Nephron progenitor cell (in vitro differentiated cells): ENCODE measurements at regions not wholly inside any gene's neighbourhood (a gene's known extent, or its start where the extent isn't known, plus 50 kb on each side); places are given as distances from the start of the nearest gene placed in this dataset.
A peak's percentile ranks its signal among the peaks of the same experiment; 100 is the strongest.

Experiments used
- DNase-seq: peaks from one replicate; pipeline ENCODE4 v3.0.0; 2021
- H3K27ac Mint-ChIP-seq: 2 replicates; pipeline ENCODE4 v1.8.0; 2021; ENCODE audit warnings: mild to moderate bottlenecking, moderate library complexity, mixed read lengths
- H3K27me3 Mint-ChIP-seq: 2 replicates; pipeline ENCODE4 v1.8.0; 2021; ENCODE audit warnings: mild to moderate bottlenecking, low read depth, mixed read lengths; ENCODE audit not compliant: poor library complexity
- H3K36me3 Mint-ChIP-seq: 2 replicates; pipeline ENCODE4 v1.8.0; 2021; ENCODE audit warnings: low read depth, mixed read lengths
- H3K4me1 Mint-ChIP-seq: 2 replicates; pipeline ENCODE4 v1.8.0; 2021; ENCODE audit warnings: mixed read lengths
- H3K4me3 Mint-ChIP-seq: 2 replicates; pipeline ENCODE4 v1.8.0; 2021; ENCODE audit warnings: mild to moderate bottlenecking, moderate library complexity, mixed read lengths
- H3K9me3 Mint-ChIP-seq: 2 replicates; pipeline ENCODE4 v1.8.0; 2021; ENCODE audit warnings: mild to moderate bottlenecking, moderate library complexity, mixed read lengths
- CTCF ChIP-seq: fragments of 200-600 bp; sonication (generic); IDR thresholded peaks from 2 replicates; pipeline ENCODE4 v1.5.0; 2021; ENCODE audit warnings: antibody characterized with exemption

- TF ChIP-seq CTCF, result no peak
- no peak for DNase-seq
- H3K36me3 Mint-ChIP-seq, result no peaks in the 10 kb centered on the region
- no peaks in the 10 kb centered on the region for H3K27me3 Mint-ChIP-seq
- no peak overlapping the region for H3K27ac Mint-ChIP-seq
- no peaks in the 10 kb centered on the region for H3K9me3 Mint-ChIP-seq
- H3K4me3 Mint-ChIP-seq, result no peak overlapping the region
- H3K4me1 Mint-ChIP-seq, result peaks cover 15% of the 10 kb centered on the region
These were observed 251.7 kb downstream of the PIK3R1 start for GRCh38 chr5:68467208-68467607.

- no peak for DNase-seq
- no peaks in the 10 kb centered on the region for H3K27me3 Mint-ChIP-seq
- TF ChIP-seq CTCF, result no peak
- peaks cover 15% of the 10 kb centered on the region for H3K4me1 Mint-ChIP-seq
- H3K36me3 Mint-ChIP-seq, result no peaks in the 10 kb centered on the region
- no peaks in the 10 kb centered on the region for H3K9me3 Mint-ChIP-seq
- no peak overlapping the region for H3K4me3 Mint-ChIP-seq
- no peak overlapping the region for H3K27ac Mint-ChIP-seq
These were observed 252.2 kb downstream of the PIK3R1 start for GRCh38 chr5:68467794-68468193.

GRCh38 chr5:68468322-68468721 is 252.8 kb downstream of the PIK3R1 start:
- Mint-ChIP-seq H3K27me3 (no peaks in the 10 kb centered on the region), H3K9me3 (no peaks in the 10 kb centered on the region), H3K36me3 (no peaks in the 10 kb centered on the region), H3K27ac (no peak overlapping the region), H3K4me1 (peaks cover 15% of the 10 kb centered on the region), H3K4me3 (no peak overlapping the region)
- no peak for DNase-seq
- no peak for TF ChIP-seq CTCF

GRCh38 chr5:68475476-68475983 is 260.0 kb downstream of the PIK3R1 start:
- no peak for TF ChIP-seq CTCF
- Mint-ChIP-seq H3K4me1 (peaks cover 48% of the 10 kb centered on the region), H3K9me3 (no peaks in the 10 kb centered on the region), H3K36me3 (no peaks in the 10 kb centered on the region), H3K27ac (peak overlapping the region; percentile 73), H3K27me3 (peaks cover 3% of the 10 kb centered on the region), H3K4me3 (peak overlapping the region; percentile 2)
- no peak for DNase-seq

GRCh38 chr5:68476854-68477253 is 261.3 kb downstream of the PIK3R1 start:
- Mint-ChIP-seq H3K27me3 (peaks cover 3% of the 10 kb centered on the region), H3K4me1 (peaks cover 42% of the 10 kb centered on the region), H3K36me3 (no peaks in the 10 kb centered on the region), H3K9me3 (no peaks in the 10 kb centered on the region), H3K27ac (no peak overlapping the region), H3K4me3 (no peak overlapping the region)
- DNase-seq, result no peak
- no peak for TF ChIP-seq CTCF

- H3K4me1 Mint-ChIP-seq, result peaks cover 42% of the 10 kb centered on the region
- H3K27ac Mint-ChIP-seq, result peak overlapping the region; percentile 47
- H3K9me3 Mint-ChIP-seq, result no peaks in the 10 kb centered on the region
- H3K27me3 Mint-ChIP-seq, result peaks cover 3% of the 10 kb centered on the region
- H3K36me3 Mint-ChIP-seq, result no peaks in the 10 kb centered on the region
- no peak overlapping the region for H3K4me3 Mint-ChIP-seq
- TF ChIP-seq CTCF, result no peak
- no peak for DNase-seq
These were observed 262.9 kb downstream of the PIK3R1 start for GRCh38 chr5:68478301-68479095.
